ENCODE measurements at regions not wholly inside any gene's neighbourhood (a gene's known extent, or its start where the extent isn't known, plus 50 kb on each side); places are given as distances from the start of the nearest gene placed in this dataset.

DNA sequence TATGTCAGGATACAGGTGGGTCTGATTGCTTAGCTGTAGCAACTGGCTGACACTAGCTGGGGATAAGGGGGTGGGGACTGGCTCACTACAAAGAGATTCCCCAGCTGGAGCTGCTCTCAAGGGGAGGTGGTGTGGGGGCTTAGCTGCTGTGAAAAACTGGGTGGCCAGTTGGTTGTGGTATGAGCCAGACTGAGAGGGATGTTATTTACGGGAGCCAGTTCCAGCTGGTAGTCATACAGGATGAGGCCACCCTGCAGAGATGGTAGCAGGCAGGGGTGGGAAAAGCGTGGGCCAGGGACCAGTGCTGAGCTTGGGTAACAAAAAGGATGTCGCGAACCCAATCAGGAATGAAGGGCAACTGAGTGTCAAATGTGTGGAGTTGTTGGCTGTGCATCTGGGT lies 204.0 kb upstream of the C21orf91 start:
- H3K4me3 ChIP-seq (replicated peaks in 1 of 3; ENCODE audit: insufficient read depth in 1 of 3, low read depth in 2 of 3, low read length in 3 of 3) = no peak overlapping the region
- TF ChIP-seq, protein P1, sequence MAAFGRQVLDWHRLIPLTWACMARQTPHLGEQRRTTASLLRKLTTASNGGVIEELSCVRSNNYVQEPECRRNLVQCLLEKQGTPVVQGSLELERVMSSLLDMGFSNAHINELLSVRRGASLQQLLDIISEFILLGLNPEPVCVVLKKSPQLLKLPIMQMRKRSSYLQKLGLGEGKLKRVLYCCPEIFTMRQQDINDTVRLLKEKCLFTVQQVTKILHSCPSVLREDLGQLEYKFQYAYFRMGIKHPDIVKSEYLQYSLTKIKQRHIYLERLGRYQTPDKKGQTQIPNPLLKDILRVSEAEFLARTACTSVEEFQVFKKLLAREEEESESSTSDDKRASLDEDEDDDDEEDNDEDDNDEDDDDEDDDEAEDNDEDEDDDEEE (CRISPR knock-in tag; IDR thresholded peaks at IDR 0.05) = no peak
- TF ChIP-seq, protein P2, sequence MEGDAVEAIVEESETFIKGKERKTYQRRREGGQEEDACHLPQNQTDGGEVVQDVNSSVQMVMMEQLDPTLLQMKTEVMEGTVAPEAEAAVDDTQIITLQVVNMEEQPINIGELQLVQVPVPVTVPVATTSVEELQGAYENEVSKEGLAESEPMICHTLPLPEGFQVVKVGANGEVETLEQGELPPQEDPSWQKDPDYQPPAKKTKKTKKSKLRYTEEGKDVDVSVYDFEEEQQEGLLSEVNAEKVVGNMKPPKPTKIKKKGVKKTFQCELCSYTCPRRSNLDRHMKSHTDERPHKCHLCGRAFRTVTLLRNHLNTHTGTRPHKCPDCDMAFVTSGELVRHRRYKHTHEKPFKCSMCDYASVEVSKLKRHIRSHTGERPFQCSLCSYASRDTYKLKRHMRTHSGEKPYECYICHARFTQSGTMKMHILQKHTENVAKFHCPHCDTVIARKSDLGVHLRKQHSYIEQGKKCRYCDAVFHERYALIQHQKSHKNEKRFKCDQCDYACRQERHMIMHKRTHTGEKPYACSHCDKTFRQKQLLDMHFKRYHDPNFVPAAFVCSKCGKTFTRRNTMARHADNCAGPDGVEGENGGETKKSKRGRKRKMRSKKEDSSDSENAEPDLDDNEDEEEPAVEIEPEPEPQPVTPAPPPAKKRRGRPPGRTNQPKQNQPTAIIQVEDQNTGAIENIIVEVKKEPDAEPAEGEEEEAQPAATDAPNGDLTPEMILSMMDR (CRISPR knock-in tag; IDR thresholded peaks at IDR 0.05) = no peak
- TF ChIP-seq NFIC (IDR thresholded peaks at IDR 0.05; ENCODE audit: low read length) (no peak), SMARCE1 (IDR thresholded peaks at IDR 0.05; ENCODE audit: borderline replicate concordance) (no peak), GATAD1 (CRISPR knock-in tag; IDR thresholded peaks at IDR 0.05) (no peak), RFXANK (CRISPR knock-in tag; IDR thresholded peaks at IDR 0.05) (no peak), ZNF562 (CRISPR knock-in tag; IDR thresholded peaks at IDR 0.05; ENCODE audit: borderline replicate concordance) (no peak)
- TF ChIP-seq, protein P3, sequence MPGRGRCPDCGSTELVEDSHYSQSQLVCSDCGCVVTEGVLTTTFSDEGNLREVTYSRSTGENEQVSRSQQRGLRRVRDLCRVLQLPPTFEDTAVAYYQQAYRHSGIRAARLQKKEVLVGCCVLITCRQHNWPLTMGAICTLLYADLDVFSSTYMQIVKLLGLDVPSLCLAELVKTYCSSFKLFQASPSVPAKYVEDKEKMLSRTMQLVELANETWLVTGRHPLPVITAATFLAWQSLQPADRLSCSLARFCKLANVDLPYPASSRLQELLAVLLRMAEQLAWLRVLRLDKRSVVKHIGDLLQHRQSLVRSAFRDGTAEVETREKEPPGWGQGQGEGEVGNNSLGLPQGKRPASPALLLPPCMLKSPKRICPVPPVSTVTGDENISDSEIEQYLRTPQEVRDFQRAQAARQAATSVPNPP (CRISPR knock-in tag; IDR thresholded peaks at IDR 0.05) = no peak
- no peak overlapping the region for H3K27ac ChIP-seq (ENCODE audit: extremely low read length, insufficient read depth, low read length)
- no peaks in the 10 kb centered on the region for H3K9me3 ChIP-seq (ENCODE audit: low read length)
- FAIRE-seq = no peak
- CTCF ChIA-PET (ENCODE audit: low intra/inter-chr PET ratio, low total read pairs) = no interaction called here
- H3K4me2 ChIP-seq (ENCODE audit: low read depth, low read length) = no peak overlapping the region
- ATAC-seq = no peak
- BruUV-seq (replicated peaks) = no TSS peak
- H2AFZ ChIP-seq (ENCODE audit: low read length) = no peak overlapping the region
- WGBS (ENCODE audit: low lambda C conversion rate) = 20% methylated on average over 4 of the region's 4 CpGs
- POLR2A ChIA-PET = no interaction called here
- no peaks in the 10 kb centered on the region for H3K36me3 ChIP-seq (replicated peaks in 1 of 2; ENCODE audit: control insufficient read depth in 1 of 2, insufficient read depth in 2 of 2, low read length in 2 of 2)
- H3K4me1 ChIP-seq (ENCODE audit: insufficient read depth, low read length) = no peaks in the 10 kb centered on the region
- no peaks in the 10 kb centered on the region for H3K79me2 ChIP-seq (ENCODE audit: insufficient read depth, low read length)
- no peak overlapping the region for H3K9ac ChIP-seq (ENCODE audit: insufficient read depth, low read depth, low read length)
- intact Hi-C loops (cut with micrococcal nuclease; ENCODE audit: unreplicated experiment) (no loop called here), in situ Hi-C loops (cut with HindIII; ENCODE audit: extremely low pct_ligation_motif_present, low pct_unique_long_range_greater_than_20kb) (no loop called here)
- no peaks in the 10 kb centered on the region for H4K20me1 ChIP-seq (ENCODE audit: insufficient read depth, low read length)
- DNase-seq (ENCODE audit: low spot score) = no peak
- no peaks in the 10 kb centered on the region for H3K27me3 ChIP-seq (ENCODE audit: control insufficient read depth in 1 of 2, insufficient read depth in 2 of 2, low read length in 2 of 2)

Data from HepG2 (cell line).